ENCODE measurements at regions not wholly inside any gene's neighbourhood (a gene's known extent, or its start where the extent isn't known, plus 50 kb on each side); places are given as distances from the start of the nearest gene placed in this dataset.

- Histone ChIP-seq H3K27me3 (ENCODE audit: insufficient read depth, low read depth, low read length) (no peaks in the 10 kb centered on the region), H3K9me3 (ENCODE audit: low read length) (no peaks in the 10 kb centered on the region), H4K20me1 (ENCODE audit: insufficient read depth) (no peaks in the 10 kb centered on the region), H3K4me2 (ENCODE audit: low read length) (no peak overlapping the region), H3F3A (ENCODE audit: insufficient read depth, low read length, poor library complexity, severe bottlenecking) (no peaks in the 10 kb centered on the region), H3K4me3 (ENCODE audit: low read length) (no peak overlapping the region), H3K36me3 (ENCODE audit: insufficient read depth, low read length) (no peaks in the 10 kb centered on the region), H3K9me2 (ENCODE audit: insufficient read depth, low read length) (no peaks in the 10 kb centered on the region), H3K79me2 (replicated peaks; ENCODE audit: insufficient read depth, low read length) (no peaks in the 10 kb centered on the region), H3K27ac (ENCODE audit: low read length) (no peak overlapping the region), H2AFZ (ENCODE audit: low read depth, low read length) (no peak overlapping the region), H3K9ac (ENCODE audit: low read length) (no peak overlapping the region)
- TF ChIP-seq EP300 (conservative IDR thresholded peaks at IDR 0.05; ENCODE audit: poor library complexity, severe bottlenecking) (no peak), POLR2AphosphoS5 (IDR thresholded peaks at IDR 0.05) (no peak), MXI1 (conservative IDR thresholded peaks at IDR 0.05; ENCODE audit: poor library complexity, severe bottlenecking) (no peak), REST (IDR thresholded peaks at IDR 0.05; ENCODE audit: borderline replicate concordance) (no peak), EZH2 (IDR thresholded peaks at IDR 0.05; ENCODE audit: borderline replicate concordance, insufficient read depth, low read length, poor library complexity, severe bottlenecking) (no peak), CTCF (IDR thresholded peaks at IDR 0.05; ENCODE audit: poor library complexity, severe bottlenecking) (no peak), RAD21 (conservative IDR thresholded peaks at IDR 0.05) (no peak), SMC3 (conservative IDR thresholded peaks at IDR 0.05; ENCODE audit: poor library complexity) (no peak), TAF1 (IDR thresholded peaks at IDR 0.05; ENCODE audit: low read depth) (no peak)
Measured at GRCh38 chr15:70238917-70239316, 141.2 kb upstream of the TLE3 start.

- no peaks in the 10 kb centered on the region for H3K79me2 ChIP-seq (replicated peaks; ENCODE audit: insufficient read depth, low read length)
- no peak overlapping the region for H3K4me2 ChIP-seq (ENCODE audit: low read length)
- no peaks in the 10 kb centered on the region for H3K36me3 ChIP-seq (ENCODE audit: insufficient read depth, low read length)
- H3K27ac ChIP-seq (ENCODE audit: low read length): no peak overlapping the region
- H2AFZ ChIP-seq (ENCODE audit: low read depth, low read length): no peak overlapping the region
- H3K9ac ChIP-seq (ENCODE audit: low read length): no peak overlapping the region
- TF ChIP-seq MXI1 (conservative IDR thresholded peaks at IDR 0.05; ENCODE audit: poor library complexity, severe bottlenecking): no peak
- TF ChIP-seq SMC3 (conservative IDR thresholded peaks at IDR 0.05; ENCODE audit: poor library complexity): no peak
- no peak for TF ChIP-seq REST (IDR thresholded peaks at IDR 0.05; ENCODE audit: borderline replicate concordance)
- no peak for TF ChIP-seq RAD21 (conservative IDR thresholded peaks at IDR 0.05)
- no peak for TF ChIP-seq POLR2AphosphoS5 (IDR thresholded peaks at IDR 0.05)
- TF ChIP-seq EP300 (conservative IDR thresholded peaks at IDR 0.05; ENCODE audit: poor library complexity, severe bottlenecking): no peak
- TF ChIP-seq TAF1 (IDR thresholded peaks at IDR 0.05; ENCODE audit: low read depth): no peak
- no peak for TF ChIP-seq CTCF (IDR thresholded peaks at IDR 0.05; ENCODE audit: poor library complexity, severe bottlenecking)
- TF ChIP-seq EZH2 (IDR thresholded peaks at IDR 0.05; ENCODE audit: borderline replicate concordance, insufficient read depth, low read length, poor library complexity, severe bottlenecking): no peak
- H3F3A ChIP-seq (ENCODE audit: insufficient read depth, low read length, poor library complexity, severe bottlenecking): no peaks in the 10 kb centered on the region
- no peaks in the 10 kb centered on the region for H4K20me1 ChIP-seq (ENCODE audit: insufficient read depth)
- no peaks in the 10 kb centered on the region for H3K27me3 ChIP-seq (ENCODE audit: insufficient read depth, low read depth, low read length)
- no peaks in the 10 kb centered on the region for H3K9me3 ChIP-seq (ENCODE audit: low read length)
- no peaks in the 10 kb centered on the region for H3K9me2 ChIP-seq (ENCODE audit: insufficient read depth, low read length)
- no peak overlapping the region for H3K4me3 ChIP-seq (ENCODE audit: low read length)
Measured at GRCh38 chr15:70237626-70238025, 139.9 kb upstream of the TLE3 start.

Measured in neural cell (in vitro differentiated cells).